ENCODE measurements at regions not wholly inside any gene's neighbourhood (a gene's known extent, or its start where the extent isn't known, plus 50 kb on each side); places are given as distances from the start of the nearest gene placed in this dataset.

GRCh38 chrX:6472652-6473342 is 62.1 kb downstream of the VCX3A start:
- BruUV-seq (replicated peaks): no TSS peak
- intact Hi-C loops (cut with micrococcal nuclease; ENCODE audit: unreplicated experiment): no loop called here
- CTCF ChIA-PET: no interaction called here
- ATAC-seq (no peak), DNase-seq (ENCODE audit: low read depth, low spot score) (no peak)
- POLR2A ChIA-PET: no interaction called here
- Histone ChIP-seq H3K9me3 (ENCODE audit: control insufficient read depth, insufficient read depth, low read depth, low read length) (no peaks in the 10 kb centered on the region), H3K27me3 (ENCODE audit: control insufficient read depth, insufficient read depth, low read length) (no peaks in the 10 kb centered on the region), H3K4me1 (ENCODE audit: control insufficient read depth, insufficient read depth, low read length) (no peaks in the 10 kb centered on the region), H3K27ac (ENCODE audit: low read length) (no peak overlapping the region), H3K4me3 (ENCODE audit: low read depth in 2 of 2, low read length in 2 of 2) (no peak overlapping the region), H3K36me3 (ENCODE audit: control insufficient read depth, insufficient read depth, low read length) (no peaks in the 10 kb centered on the region)
- TF ChIP-seq POLR2AphosphoS5 (IDR thresholded peaks at IDR 0.05; ENCODE audit: low read depth, low read length): no peak
- TF ChIP-seq CTCF (IDR thresholded peaks at IDR 0.05): no peak
- TF ChIP-seq SIN3A (IDR thresholded peaks at IDR 0.05; ENCODE audit: borderline replicate concordance, insufficient read depth, low read depth, low read length): no peak
- no peak for TF ChIP-seq REST (IDR thresholded peaks at IDR 0.05; ENCODE audit: insufficient read depth in 1 of 2, low read depth in 2 of 2, low read length in 1 of 2)
- TF ChIP-seq TCF7L2 (IDR thresholded peaks at IDR 0.05; ENCODE audit: low read depth, low read length): no peak
- in situ Hi-C loops (cut with HindIII; ENCODE audit: low pct_unique_long_range_greater_than_20kb, low sequenced_read_pairs): no loop called here

- no TSS peak for BruUV-seq (replicated peaks)
- Histone ChIP-seq H3K4me3 (ENCODE audit: low read depth in 2 of 2, low read length in 2 of 2) (no peak overlapping the region), H3K9me3 (ENCODE audit: control insufficient read depth, insufficient read depth, low read depth, low read length) (no peaks in the 10 kb centered on the region), H3K27me3 (ENCODE audit: control insufficient read depth, insufficient read depth, low read length) (no peaks in the 10 kb centered on the region), H3K27ac (ENCODE audit: low read length) (no peak overlapping the region), H3K4me1 (ENCODE audit: control insufficient read depth, insufficient read depth, low read length) (no peaks in the 10 kb centered on the region), H3K36me3 (ENCODE audit: control insufficient read depth, insufficient read depth, low read length) (no peaks in the 10 kb centered on the region)
- in situ Hi-C loops (cut with HindIII; ENCODE audit: low pct_unique_long_range_greater_than_20kb, low sequenced_read_pairs) (no loop called here), intact Hi-C loops (cut with micrococcal nuclease; ENCODE audit: unreplicated experiment) (no loop called here)
- ChIA-PET CTCF (no interaction called here), POLR2A (no interaction called here)
- ATAC-seq: no peak
- DNase-seq (ENCODE audit: low read depth, low spot score): no peak
- TF ChIP-seq TCF7L2 (IDR thresholded peaks at IDR 0.05; ENCODE audit: low read depth, low read length) (no peak), REST (IDR thresholded peaks at IDR 0.05; ENCODE audit: insufficient read depth in 1 of 2, low read depth in 2 of 2, low read length in 1 of 2) (no peak), POLR2AphosphoS5 (IDR thresholded peaks at IDR 0.05; ENCODE audit: low read depth, low read length) (no peak), SIN3A (IDR thresholded peaks at IDR 0.05; ENCODE audit: borderline replicate concordance, insufficient read depth, low read depth, low read length) (no peak), CTCF (IDR thresholded peaks at IDR 0.05) (no peak)
These were observed 66.2 kb downstream of the VCX3A start for GRCh38 chrX:6468706-6469105.
